HG02884 (cell line): ENCODE measurements at regions not wholly inside any gene's neighbourhood (a gene's known extent, or its start where the extent isn't known, plus 50 kb on each side); places are given as distances from the start of the nearest gene placed in this dataset.
"Not testable (repeated sequence)": the region's sequence is repeated elsewhere in the genome, so short reads cannot be mapped to it uniquely, and the experiment has no call there.

Experiments used
- ATAC-seq: cut with Tn5 transposase; IDR thresholded peaks from one replicate; pipeline ENCODE4 v1.9.1; 2021; ENCODE audit warnings: mild to moderate bottlenecking, moderate library complexity; ENCODE audit not compliant: unreplicated experiment

GRCh38 chr7:25579778-25580075 is 351.4 kb upstream of the NPVF start:
- no peak for ATAC-seq

- no peak for ATAC-seq
These were observed 351.9 kb upstream of the NPVF start for GRCh38 chr7:25580141-25580540.

- no peak for ATAC-seq
These were observed 355.3 kb upstream of the NPVF start for GRCh38 chr7:25583621-25584020.

- ATAC-seq, result no peak
These were observed 356.0 kb upstream of the NPVF start for GRCh38 chr7:25584112-25584938.

GRCh38 chr7:25586513-25586912 is 358.2 kb upstream of the NPVF start:
- no peak for ATAC-seq

GRCh38 chr7:25594122-25594521 is 365.8 kb upstream of the NPVF start:
- no peak for ATAC-seq

- no peak for ATAC-seq
These were observed 366.4 kb upstream of the NPVF start for GRCh38 chr7:25594728-25595127.

GRCh38 chr7:25595996-25596395 is 367.7 kb upstream of the NPVF start:
- ATAC-seq, result no peak

GRCh38 chr7:25596443-25596842 is 368.2 kb upstream of the NPVF start:
- no peak for ATAC-seq

GRCh38 chr7:25597946-25598345 is 369.7 kb upstream of the NPVF start:
- ATAC-seq, result no peak

- no peak for ATAC-seq
These were observed 370.5 kb upstream of the NPVF start for GRCh38 chr7:25598765-25599164.

- ATAC-seq, result no peak
These were observed 372.1 kb upstream of the NPVF start for GRCh38 chr7:25600262-25600920.

GRCh38 chr7:25602730-25603426 is 374.6 kb upstream of the NPVF start:
- ATAC-seq, result not testable (repeated sequence)

- ATAC-seq, result not testable (repeated sequence)
These were observed 375.1 kb upstream of the NPVF start for GRCh38 chr7:25603427-25603740.

GRCh38 chr7:25611196-25611595 is 382.9 kb upstream of the NPVF start:
- ATAC-seq, result no peak

GRCh38 chr7:25613912-25614311 is 385.6 kb upstream of the NPVF start:
- ATAC-seq, result no peak

- ATAC-seq, result no peak
These were observed 386.1 kb upstream of the NPVF start for GRCh38 chr7:25614415-25614814.

- no peak for ATAC-seq
These were observed 386.7 kb upstream of the NPVF start for GRCh38 chr7:25615003-25615402.

GRCh38 chr7:25615593-25615992 is 387.3 kb upstream of the NPVF start:
- no peak for ATAC-seq

GRCh38 chr7:25617214-25617613 is 388.9 kb upstream of the NPVF start:
- no peak for ATAC-seq

- ATAC-seq, result no peak
These were observed 389.4 kb upstream of the NPVF start for GRCh38 chr7:25617673-25618072.

- no peak for ATAC-seq
These were observed 391.1 kb upstream of the NPVF start for GRCh38 chr7:25619381-25619780.
